C4-2B (cell line): ENCODE measurements at regions not wholly inside any gene's neighbourhood (a gene's known extent, or its start where the extent isn't known, plus 50 kb on each side); places are given as distances from the start of the nearest gene placed in this dataset.

Source experiments
- ZFX ChIP-seq: fragments of 450-650 bp; IDR thresholded peaks from 2 replicates; pipeline ENCODE4 v1.6.1; 2017
- TF ChIP-seq, protein P1 (sequence below): fragments of 450-650 bp; conservative IDR thresholded peaks from 2 replicates; pipeline ENCODE4 v1.5.1; 2017; ENCODE audit warnings: mild to moderate bottlenecking

DNA sequence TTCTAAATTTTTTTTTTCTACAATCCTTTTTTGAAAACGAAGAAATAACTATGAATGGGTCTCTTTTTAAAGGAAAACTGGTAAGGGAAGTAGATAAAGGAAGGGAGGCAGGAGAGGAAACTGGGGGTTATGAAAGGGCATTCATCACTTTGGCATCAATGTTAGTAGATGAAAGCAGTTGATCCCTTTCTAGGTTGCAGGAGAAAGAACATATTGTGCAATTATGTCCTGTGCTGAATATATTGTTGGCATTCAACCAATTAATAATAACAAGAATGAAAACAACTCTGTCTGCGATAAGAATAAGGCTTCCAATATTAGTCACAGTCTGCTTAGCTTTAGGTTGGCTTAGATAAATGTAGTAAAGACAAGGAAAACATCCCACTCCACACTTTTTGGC lies 796.8 kb upstream of the KLHL1 start:
- TF ChIP-seq, protein P1, sequence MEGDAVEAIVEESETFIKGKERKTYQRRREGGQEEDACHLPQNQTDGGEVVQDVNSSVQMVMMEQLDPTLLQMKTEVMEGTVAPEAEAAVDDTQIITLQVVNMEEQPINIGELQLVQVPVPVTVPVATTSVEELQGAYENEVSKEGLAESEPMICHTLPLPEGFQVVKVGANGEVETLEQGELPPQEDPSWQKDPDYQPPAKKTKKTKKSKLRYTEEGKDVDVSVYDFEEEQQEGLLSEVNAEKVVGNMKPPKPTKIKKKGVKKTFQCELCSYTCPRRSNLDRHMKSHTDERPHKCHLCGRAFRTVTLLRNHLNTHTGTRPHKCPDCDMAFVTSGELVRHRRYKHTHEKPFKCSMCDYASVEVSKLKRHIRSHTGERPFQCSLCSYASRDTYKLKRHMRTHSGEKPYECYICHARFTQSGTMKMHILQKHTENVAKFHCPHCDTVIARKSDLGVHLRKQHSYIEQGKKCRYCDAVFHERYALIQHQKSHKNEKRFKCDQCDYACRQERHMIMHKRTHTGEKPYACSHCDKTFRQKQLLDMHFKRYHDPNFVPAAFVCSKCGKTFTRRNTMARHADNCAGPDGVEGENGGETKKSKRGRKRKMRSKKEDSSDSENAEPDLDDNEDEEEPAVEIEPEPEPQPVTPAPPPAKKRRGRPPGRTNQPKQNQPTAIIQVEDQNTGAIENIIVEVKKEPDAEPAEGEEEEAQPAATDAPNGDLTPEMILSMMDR: no peak
- no peak for TF ChIP-seq ZFX
